ENCODE measurements at regions not wholly inside any gene's neighbourhood (a gene's known extent, or its start where the extent isn't known, plus 50 kb on each side); places are given as distances from the start of the nearest gene placed in this dataset.

- TF ChIP-seq USF2 (IDR thresholded peaks at IDR 0.05; ENCODE audit: low read length) (no peak), CHD2 (IDR thresholded peaks at IDR 0.05; ENCODE audit: low read length) (no peak), KDM5A (IDR thresholded peaks at IDR 0.05; ENCODE audit: low read length) (no peak), PHF8 (conservative IDR thresholded peaks at IDR 0.05; ENCODE audit: low read depth, low read length) (no peak)
Observed at GRCh38 chr5:99179206-99179605, 250.4 kb upstream of the CHD1 start (continued).

Data from H1 (cell line).